HG03039 (cell line): ENCODE measurements at regions not wholly inside any gene's neighbourhood (a gene's known extent, or its start where the extent isn't known, plus 50 kb on each side); places are given as distances from the start of the nearest gene placed in this dataset.

Experiments used
- ATAC-seq: cut with Tn5 transposase; IDR thresholded peaks from one replicate; pipeline ENCODE4 v1.9.1; 2021; ENCODE audit warnings: mild to moderate bottlenecking, moderate library complexity; ENCODE audit not compliant: unreplicated experiment

DNA sequence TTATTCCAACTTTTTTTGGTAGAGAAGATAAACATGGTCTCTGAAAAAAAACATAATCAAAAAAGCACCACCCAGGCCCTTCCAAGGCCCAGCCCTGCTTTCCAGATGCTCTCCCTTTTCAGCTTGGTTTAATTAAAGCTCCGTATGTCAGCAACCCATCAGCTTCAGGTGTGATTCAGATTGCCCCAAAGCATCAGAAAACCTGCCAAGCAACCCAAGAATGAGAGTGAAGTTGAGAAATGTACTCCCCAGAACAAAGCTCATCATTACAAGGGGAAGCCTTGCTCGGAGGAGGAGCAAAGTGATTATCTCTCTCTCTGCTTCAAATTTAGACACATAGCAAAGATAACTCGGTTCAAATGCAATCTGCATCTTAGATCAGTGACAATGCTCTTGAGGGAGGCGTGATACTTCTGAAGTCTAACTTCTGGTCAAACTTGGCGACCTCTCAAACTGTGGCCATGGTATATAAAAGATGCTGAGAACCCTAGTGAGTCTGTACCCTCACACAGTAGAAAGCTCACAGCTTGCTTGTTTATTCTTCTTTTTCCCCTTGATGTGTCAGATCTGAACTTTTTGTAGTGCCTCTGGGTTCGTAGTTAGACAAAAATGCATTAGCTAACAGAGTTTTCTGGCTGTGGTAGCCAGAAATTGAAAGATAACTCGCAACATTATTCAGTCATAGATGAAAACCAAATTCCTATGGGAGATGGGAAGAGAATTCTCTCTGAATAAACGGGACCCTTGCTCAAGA is 63.3 kb upstream of the ZC3H11B start:
- no peak for ATAC-seq

GRCh38 chr1:219670426-219671149 is 57.7 kb upstream of the ZC3H11B start:
- ATAC-seq, result no peak

DNA sequence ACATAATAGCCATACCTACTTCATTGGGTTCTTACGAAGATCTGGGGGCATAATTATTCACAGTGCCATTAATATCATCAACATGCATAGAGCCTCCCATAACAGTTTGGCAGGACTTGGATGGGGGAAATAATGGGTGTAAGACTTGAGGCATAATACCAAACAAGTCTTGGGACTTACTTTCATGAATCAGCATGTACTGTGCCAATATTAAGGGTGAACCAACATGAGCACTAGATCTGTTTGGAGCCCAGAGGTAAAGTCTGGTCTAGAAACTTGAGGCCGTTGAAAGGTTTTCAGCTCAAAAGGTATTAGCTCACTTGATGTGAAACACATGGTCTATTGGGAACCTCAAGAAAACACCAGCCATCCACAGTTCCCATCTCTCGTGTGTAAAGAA is 56.7 kb upstream of the ZC3H11B start:
- ATAC-seq, result no peak

- no peak for ATAC-seq
These were observed 56.1 kb upstream of the ZC3H11B start for GRCh38 chr1:219669042-219669441.

GRCh38 chr1:219668446-219668845 is 55.5 kb upstream of the ZC3H11B start:
- no peak for ATAC-seq

- ATAC-seq, result no peak
These were observed 53.3 kb upstream of the ZC3H11B start for GRCh38 chr1:219666242-219666641.

GRCh38 chr1:219665089-219665488 is 52.2 kb upstream of the ZC3H11B start:
- no peak for ATAC-seq

- no peak for ATAC-seq
These were observed 51.6 kb upstream of the ZC3H11B start for GRCh38 chr1:219664310-219665029.
